Esophagus squamous epithelium (tissue), 4 donors: ENCODE measurements at regions not wholly inside any gene's neighbourhood (a gene's known extent, or its start where the extent isn't known, plus 50 kb on each side); places are given as distances from the start of the nearest gene placed in this dataset.

ENCODE experiments used
- CTCF ChIP-seq, 6 experiments: fragments of 450-650 bp in 4 of 6; fragments of 200-600 bp in 2 of 6; sonication (generic) in 2 of 6; IDR thresholded peaks; one replicate each; pipeline ENCODE4 v1.5.1; 2016 to 2019; ENCODE audit warnings: antibody characterized with exemption in 6 of 6, mild to moderate bottlenecking in 4 of 6, moderate library complexity in 4 of 6
- POLR2A ChIP-seq, 4 donors: fragments of 450-650 bp; IDR thresholded peaks; one replicate each; pipeline ENCODE4 v1.6.1; 2017; ENCODE audit warnings: antibody characterized with exemption in 4 of 4, mild to moderate bottlenecking in 4 of 4, moderate library complexity in 3 of 4

GRCh38 chr3:43219616-43220015, 66.7 kb upstream of the SNRK start:
- no peak for TF ChIP-seq CTCF (IDR thresholded peaks at IDR 0.05)
- TF ChIP-seq POLR2A (IDR thresholded peaks at IDR 0.05), result no peak
